CMK (cell line): ENCODE measurements at regions not wholly inside any gene's neighbourhood (a gene's known extent, or its start where the extent isn't known, plus 50 kb on each side); places are given as distances from the start of the nearest gene placed in this dataset.
"Not testable (repeated sequence)": the region's sequence is repeated elsewhere in the genome, so short reads cannot be mapped to it uniquely, and the experiment has no call there.

Experiments used
- DNase-seq: peaks from one replicate; pipeline ENCODE4 v3.0.0-alpha.2; 2010; ENCODE audit warnings: low read depth

DNA sequence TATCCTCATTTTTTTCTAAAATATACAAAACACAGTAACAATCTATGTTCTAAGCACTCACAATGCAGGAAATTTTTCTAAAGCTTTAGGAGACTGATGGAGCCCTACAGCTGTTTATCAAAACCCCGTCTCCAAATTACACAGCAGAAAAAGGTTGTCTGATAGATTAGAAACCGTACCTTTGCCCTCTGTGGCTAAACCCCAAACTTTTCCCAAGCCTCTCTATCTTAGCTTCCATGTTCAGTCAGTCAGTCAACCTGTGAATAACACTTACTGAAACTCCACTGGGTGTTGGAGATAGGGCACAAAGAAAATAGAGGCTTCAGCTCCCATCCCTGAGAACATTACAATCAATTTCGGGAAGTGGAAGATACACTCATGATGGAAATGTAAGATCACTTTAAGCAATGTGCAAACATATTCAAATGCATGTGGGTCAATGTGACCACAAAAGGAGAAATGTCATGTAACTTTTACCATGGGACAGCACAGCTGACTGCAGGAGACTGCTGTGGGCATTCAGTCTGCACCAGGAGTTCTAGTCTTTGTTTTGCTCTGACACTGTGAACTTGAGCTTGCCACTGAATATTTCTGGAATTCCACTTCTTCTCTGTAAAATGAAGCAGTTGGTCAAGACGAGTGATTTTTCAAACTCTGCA, 279.5 kb upstream of the PIK3R1 start:
- no peak for DNase-seq

DNA sequence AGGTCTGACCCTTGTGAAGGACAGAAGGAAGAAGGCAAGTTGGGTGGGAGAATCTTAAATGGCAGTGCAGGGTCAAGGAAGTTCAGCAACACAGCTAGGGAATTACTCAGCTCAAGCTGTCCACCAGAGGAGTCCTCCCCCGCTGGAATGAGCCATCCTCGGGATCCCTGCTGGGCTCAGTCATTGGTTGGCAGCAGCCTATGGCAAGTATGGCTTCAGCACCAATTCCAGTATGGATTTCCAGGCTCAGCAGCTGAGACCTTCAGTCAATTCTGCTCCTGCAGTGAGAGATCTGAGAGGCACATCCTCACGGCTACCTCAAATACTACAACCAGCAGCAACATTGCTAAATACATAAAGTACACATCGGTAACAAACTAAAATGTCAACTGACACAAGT, 280.6 kb upstream of the PIK3R1 start:
- DNase-seq: no peak

DNA sequence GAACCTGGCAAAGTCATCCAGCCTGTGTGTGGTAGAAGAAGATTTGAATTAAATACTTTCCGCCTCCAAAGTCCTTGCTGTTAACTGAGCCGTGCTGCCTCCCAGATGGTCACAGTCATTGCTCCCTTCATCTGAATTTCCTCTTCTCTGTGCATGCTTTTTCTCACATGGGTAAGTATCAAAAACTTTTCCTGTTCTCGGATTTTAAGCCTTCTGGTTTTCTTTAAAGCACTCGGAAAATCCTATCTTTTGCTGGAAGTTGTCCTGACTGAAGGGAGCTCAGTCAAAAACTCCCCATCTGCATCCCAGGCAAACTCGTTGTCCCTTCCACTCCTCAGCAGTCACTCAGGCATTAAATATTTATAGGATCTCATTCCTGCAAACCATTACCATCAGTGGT, 290.0 kb upstream of the PIK3R1 start:
- no peak for DNase-seq

DNA sequence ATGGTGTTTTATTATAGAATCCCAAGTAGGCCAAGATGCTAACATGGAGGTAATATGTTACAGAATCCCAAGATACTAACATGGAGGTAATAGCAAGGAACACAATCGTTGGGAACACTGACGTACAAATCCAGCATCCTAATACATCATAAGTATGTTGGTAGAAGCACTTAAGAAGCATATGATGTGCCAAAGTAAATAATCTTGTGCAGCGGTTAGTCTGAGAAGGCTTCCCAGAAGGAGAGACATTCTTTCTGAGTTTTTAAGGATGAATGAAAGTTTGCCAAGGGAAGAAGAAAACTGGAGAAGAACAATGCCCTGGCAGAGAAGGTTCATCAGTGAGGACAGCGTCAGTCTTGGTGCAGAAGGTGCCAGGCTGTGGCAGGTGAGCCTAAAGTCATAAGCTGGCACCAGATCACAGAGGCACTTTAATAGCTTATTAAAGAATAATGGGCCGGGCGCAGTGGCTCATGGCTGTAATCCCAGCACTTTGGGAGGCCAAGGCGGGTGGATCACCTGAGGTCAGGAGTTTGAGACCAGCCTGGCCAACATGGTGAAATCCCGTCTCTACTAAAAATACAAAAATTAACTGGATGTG, 294.5 kb upstream of the PIK3R1 start:
- DNase-seq: no peak

DNA sequence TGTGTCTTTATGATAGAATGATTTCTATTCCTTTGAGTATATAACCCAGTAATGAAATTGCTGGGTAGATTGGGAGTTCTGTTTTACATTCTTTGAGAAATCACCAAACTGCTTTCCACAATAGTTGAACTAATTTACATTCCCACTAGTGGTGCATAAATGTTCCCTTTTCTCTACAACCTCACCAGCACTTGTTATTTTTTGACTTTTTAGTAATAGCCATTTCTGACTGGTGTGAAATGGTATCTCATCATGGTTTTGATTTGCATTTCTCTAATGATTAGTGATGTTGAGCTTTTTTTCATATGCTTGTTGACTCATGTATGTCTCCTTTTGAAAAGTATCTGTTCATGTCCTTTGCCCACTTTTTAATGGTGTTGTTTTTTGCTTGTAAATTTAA, 296.0 kb upstream of the PIK3R1 start:
- not testable (repeated sequence) for DNase-seq

DNA sequence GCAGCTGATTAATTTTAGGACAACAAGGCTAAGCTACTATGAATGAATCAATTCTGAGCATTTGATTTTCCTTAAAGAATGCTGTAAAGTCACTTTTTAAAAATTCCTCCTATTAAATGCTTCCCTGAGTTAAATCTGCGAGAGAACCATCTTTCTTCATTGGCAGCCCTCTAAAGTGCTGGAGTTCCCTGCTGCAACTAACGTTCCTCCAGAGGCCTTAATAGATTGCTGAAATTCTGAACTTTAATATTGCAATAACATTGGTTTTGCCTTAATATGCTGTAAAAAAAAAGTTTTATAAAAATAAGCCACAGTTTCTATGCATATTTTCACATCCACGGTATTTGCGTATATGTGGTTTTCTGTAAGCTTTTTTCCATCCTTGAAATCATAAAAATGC, 298.0 kb upstream of the PIK3R1 start:
- no peak for DNase-seq

DNA sequence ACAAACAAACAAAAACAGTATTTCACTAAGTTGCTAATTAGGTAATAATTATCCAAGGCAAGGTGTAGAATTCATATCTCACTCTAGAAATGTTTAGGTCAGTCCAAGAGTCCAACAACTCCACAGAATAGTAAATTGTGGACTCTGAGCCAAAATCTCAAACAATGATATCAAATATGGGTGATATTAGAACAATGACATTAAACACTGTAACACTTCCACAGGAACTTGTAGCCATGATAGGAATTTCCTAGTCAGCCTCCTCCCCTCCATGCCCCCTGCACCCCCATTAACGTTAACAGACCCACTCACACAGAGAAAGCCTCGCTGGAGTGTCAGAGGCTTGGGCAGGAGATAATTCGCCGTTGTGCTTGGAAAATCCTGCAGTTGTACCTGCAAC, 305.0 kb upstream of the PIK3R1 start:
- no peak for DNase-seq

DNA sequence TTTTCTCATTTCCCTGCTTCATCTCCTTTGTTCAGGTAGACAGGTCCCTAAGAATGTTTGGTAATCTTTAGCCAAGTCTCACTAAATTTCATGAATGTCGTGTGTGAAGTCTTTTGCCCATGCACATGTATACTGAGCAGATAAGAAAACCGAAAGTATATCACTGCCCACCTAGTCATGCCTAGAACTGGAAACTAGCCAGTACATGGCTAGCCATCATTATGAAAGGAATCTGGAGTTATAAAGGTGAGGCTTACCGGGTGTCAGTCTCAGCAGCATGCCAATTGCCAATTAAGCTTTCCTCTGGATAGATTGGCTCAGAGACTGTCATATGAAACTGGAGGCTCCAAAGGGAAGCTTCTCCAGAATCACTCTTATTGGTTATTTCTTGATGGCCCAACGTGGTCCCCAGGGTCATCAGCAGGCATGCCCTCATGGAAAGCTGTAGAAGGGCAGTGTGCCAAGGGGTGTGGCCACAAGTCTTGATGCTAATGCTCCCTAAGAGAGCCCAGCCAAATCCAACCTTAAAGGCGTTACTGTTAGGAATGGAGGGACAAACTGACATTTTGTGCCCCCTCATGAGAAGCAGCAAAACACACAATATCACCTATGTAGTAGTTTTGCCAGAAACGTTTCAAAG, 307.3 kb upstream of the PIK3R1 start:
- DNase-seq: no peak

DNA sequence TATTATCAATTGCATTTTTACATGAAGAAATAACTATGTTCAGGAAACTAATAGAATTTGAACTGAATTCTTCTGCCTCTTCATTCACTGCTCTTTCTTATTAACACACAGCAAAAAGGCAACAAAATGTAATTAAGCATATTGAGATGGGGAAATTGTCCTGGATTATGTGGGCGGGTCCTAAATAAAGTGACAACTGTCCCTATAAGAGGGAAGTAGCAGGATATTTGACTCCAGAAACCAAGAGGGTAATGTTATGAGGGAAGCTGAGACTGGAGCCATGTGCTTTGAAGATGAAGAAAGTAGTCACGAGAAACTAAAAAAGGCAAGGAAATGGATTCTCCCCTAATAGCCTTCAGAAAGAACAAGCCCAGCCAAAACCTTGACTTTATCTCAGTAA, 311.2 kb upstream of the PIK3R1 start:
- no peak for DNase-seq

DNA sequence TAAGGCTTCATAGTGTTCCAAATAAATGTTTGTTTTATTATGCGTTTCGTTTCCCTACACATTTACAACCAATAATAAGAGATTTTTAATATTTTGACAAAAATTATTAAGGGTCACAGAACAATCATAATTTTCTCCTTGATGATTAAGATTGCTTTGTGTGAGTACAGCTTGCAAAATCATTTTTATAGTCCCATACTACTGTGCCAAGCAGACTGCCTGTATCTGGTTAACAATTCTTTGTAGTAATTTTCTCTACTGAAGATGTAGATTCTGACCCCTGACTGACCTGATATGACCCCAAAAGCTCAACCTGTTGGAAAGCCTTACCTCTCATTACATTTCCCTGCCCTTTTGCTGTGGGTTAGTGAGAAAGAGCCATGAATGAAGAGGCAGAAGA, 311.9 kb upstream of the PIK3R1 start:
- DNase-seq: no peak

DNA sequence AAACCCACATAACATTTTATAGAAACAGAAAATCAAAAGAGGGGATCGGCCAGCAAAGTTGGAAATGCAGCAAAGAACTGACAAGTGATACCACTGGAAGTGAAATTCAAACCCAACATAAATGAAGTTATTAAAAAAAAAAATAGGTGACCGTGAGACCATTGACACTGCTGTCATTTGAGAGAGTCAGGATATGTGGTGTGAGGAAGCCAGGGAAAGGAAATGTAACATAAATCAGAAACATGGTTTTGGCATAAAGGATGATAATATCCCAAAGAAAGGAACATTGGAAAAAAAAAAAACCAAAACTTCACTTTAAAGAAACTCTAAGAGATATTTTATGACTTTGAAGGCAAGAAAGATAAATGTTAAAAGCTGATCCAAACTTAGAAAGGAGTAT, 312.4 kb upstream of the PIK3R1 start:
- no peak for DNase-seq

DNA sequence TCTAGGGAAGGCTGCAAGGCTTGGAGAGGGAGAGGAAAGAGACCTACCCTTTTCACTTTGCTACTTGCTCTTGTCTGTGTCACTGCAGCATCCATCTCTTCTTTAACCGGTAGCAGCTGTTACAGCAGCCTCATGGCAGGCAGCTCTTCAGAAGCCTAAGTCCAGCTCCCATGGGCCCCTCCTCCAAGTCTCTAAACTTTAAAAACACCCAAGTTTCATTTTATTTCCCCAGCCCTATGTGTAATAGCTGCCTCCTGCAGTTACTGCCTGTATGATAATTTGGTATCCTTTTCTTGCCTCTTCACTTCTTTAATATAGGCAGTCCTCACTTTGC, 313.1 kb upstream of the PIK3R1 start:
- no peak for DNase-seq

DNA sequence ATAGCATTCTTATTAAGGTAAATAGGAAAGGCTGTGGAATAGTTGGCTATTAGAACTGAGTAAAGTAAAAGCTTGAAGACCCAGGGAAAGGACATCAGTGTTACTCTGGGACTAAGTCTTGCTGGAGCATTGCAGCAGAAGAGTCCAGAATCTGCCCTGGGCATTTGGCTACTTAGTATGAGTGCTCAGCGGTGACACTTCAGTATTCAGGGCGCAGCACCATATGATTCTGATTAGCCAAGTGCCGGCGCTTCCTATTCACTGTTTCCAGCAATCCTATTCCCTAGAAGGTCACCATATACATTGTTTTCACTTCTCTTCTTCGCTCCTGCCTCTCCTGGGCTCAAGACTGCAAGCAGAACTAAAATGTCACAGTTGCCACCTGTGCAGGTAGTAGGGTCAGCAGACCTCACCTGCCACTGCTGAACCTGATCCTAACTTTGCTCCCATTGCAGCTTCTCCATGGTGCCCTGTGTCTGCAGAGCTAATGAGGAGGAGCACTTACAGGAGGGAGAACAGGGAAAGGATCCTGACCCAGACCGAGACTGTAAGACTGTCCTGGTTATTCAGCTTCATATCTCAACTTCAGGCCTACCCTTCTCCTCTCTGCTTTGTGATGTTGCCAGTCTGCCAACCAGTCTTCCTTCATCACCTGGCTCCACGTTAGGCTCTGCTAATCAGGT, 313.6 kb upstream of the PIK3R1 start:
- no peak for DNase-seq

DNA sequence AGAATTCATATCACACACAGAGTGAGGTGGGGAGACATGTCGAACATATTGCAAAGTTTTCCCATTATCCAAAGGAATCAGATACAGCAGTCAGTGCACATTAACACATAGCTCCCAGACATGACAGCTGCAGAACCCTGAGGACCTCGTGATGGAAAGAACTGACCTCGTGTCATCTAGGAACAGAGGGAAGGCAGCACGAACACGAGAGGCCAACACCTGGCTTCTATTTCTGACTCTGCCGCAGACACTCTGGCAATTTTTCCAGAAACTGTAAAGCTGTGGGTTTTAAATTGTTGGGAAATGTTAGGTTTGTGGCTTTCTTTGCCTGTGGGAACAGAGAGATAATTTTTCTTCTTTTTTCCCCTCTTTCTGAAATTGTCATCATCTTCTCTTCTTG, 315.0 kb upstream of the PIK3R1 start:
- DNase-seq: no peak

DNA sequence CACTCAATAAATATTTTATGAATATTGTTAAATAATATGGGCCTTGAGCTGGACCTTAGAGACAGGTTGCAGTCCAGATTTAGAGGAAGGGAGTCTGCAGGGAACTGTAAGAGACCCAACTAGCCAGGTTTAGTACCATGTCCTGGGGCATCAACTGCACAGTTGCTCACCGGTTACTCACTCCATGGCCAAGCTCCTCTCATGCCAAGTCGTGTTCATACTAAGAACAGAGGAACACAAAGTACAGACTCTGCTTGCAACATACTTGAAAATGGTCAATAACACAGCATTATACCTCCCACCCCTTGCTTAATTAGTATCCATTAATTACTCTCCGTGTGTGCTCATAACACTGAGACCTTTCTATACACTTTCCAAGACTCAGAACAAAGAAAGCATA, 317.6 kb upstream of the PIK3R1 start:
- no peak for DNase-seq

DNA sequence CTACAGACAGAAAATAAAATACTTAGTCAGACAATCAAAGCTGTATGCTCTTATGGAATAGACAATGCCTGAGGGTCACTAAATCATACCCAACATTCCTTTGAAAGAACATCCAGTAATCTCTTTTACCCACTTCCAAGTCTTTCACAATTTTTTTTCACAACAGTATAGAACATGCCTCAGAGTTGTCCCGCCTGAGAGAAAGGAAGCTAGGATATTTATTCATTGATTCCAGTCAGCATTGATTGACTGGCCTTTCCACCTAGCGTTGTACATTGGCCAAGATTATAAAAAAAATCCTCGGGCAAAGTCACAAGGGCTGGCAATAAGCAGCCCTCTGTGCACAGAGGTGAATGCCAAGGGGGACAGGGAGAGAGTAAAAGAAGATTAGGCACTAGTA, 318.1 kb upstream of the PIK3R1 start:
- no peak for DNase-seq

DNA sequence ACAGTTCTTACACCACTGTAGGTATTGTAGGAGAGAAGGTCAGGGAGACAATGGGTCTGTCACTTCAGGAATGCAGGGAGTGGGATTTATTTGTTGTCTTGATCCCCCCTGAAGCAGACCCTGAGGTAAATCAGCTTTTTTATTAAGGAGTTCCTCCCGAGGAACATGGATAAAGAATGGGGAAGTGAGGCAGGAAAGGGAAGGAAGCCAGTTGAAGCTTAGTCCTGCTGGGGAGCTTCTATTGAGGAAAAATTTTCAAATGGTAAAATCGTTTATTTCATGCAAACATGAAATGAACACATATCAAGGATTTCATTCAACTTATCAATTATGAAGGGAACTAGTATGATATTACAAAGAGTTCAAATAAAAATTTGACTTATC, 318.6 kb upstream of the PIK3R1 start:
- no peak for DNase-seq

DNA sequence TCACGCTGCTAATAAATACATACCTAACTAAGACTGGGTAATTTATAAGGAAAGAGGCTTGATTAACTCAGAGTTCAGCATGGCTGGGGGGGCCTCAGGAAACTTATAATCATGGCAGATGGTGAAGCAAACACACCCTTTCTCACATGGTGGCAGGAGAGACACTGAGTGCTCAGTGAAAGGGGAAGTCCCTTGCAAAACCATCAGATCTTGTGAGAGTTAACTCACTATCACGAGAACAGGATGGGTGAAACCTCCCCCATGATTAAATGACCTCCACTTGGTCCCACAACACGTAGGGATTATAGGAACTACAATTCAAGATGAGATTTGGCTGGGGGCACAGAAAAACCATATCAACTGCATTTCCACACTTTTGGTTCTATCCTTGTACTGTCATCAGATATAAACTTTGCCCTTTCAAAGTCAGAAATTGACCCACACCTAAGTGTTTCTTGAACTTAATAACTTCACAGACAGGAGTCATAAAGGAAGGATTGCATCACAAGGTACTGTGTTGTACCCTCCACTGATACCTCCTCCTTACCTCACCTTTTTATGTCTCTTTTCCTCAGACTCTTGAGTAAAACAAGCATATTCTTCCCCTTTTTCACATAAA, 319.1 kb upstream of the PIK3R1 start:
- peak; percentile 38 for DNase-seq

DNA sequence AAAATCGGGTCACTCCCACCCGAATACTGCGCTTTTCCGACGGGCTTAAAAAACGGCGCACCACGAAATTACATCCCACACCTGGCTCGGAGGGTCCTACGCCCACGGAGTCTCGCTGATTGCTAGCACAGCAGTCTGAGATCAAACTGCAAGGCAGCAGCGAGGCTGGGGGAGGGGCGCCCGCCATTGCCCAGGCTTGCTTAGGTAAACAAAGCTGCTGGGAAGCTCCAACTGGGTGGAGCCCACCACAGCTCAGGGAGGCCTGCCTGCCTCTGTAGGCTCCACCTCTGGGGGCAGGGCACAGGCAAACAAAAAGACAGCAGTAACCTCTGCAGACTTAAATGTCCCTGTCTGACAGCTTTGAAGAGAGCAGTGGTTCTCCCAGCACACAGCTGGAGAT, 325.7 kb upstream of the PIK3R1 start:
- not testable (repeated sequence) for DNase-seq

DNA sequence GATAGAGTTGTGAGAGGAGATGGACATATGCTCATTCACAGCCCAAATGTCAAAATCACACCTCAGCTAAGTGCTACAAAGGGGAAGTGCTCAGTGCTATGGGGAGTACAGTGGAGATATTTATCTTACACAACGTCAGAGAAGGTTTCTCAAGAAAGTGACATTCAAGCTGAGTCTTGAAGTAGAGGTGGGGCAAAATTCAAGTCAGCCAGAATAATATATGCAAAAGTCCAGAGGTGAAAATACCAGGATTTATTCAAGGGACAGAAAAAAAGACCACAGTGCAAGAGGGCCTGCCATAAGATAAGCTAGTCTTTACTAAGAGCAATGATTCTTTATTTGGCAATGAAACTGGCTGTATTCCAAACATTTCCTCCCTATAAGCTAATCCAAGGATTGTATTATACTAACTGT, 327.8 kb upstream of the PIK3R1 start:
- DNase-seq: no peak

DNA sequence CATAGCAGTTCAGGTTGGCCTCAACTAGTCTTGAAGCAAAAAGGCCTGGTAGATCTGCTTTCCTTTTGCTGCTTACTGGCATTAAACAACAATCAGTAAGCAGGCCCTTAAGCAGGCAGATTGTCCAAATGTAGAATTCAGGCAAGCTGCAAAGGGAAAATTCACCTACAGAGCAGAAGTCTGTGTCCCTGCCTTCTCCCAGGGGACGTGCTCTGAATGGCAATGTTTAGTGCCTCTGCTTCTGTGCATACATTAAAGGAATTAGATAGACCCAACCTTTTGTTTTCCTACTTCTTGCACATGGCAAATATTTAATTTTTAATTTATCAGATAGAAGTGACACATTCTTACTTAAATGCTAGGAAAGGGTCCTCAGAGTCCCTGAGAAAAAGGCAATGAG, 328.8 kb upstream of the PIK3R1 start:
- DNase-seq: no peak

DNA sequence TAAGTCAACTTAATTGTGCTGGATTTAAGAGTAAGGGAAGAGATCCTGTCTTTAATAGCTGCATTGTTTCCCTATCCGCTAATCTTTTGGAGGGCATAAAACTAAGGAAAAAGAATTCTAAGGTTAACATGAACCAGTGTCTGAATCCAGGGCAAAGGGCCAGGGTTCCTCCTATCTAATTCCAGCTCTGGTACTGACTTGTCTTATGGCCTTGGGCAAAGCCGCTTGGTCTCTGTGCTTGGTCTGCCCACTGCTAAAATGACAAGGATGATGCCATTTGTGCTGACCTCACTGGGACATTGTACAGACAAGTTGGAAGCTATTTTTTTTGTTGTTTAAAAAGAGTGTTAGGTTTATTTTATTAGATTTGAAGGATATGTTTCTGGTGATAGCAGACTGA, 334.7 kb upstream of the PIK3R1 start:
- no peak for DNase-seq

DNA sequence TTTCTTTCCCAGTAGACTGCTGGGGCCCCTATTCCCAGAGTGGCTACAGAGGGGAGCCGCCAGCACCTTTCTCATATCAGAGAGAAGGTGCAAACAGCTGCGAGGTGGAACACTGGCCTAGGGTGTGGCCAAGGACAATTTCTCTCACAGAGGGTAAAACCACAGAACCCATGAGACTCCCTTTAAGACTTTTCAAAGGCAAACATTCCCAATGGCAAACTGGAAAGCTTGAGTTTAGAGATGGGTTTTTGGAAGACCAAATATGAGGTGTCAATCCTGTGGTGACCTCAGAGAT, 335.1 kb upstream of the PIK3R1 start:
- no peak for DNase-seq
